ENCODE measurements at regions not wholly inside any gene's neighbourhood (a gene's known extent, or its start where the extent isn't known, plus 50 kb on each side); places are given as distances from the start of the nearest gene placed in this dataset.

- TF ChIP-seq ZFP3 (CRISPR knock-in tag; IDR thresholded peaks at IDR 0.05) (no peak), ZFP30 (CRISPR knock-in tag; IDR thresholded peaks at IDR 0.05) (no peak), RARB (CRISPR knock-in tag; IDR thresholded peaks at IDR 0.05) (no peak), GLIS3 (CRISPR knock-in tag; IDR thresholded peaks at IDR 0.05) (no peak), CSRNP3 (CRISPR knock-in tag; IDR thresholded peaks at IDR 0.05) (no peak), PATZ1 (CRISPR knock-in tag; IDR thresholded peaks at IDR 0.05; ENCODE audit: borderline replicate concordance) (no peak), CREB5 (CRISPR knock-in tag; IDR thresholded peaks at IDR 0.05; ENCODE audit: low read depth) (no peak), ISL1 (CRISPR knock-in tag; IDR thresholded peaks at IDR 0.05) (no peak)
Observed at GRCh38 chr4:122681568-122681967, 50.9 kb upstream of the BBS12 start.

All from SK-N-SH treated with all-trans-retinoic acid at 6 μM for 48 hours (cell line).